HG03139 (cell line): ENCODE measurements at regions not wholly inside any gene's neighbourhood (a gene's known extent, or its start where the extent isn't known, plus 50 kb on each side); places are given as distances from the start of the nearest gene placed in this dataset.

Source experiments
- ATAC-seq: cut with Tn5 transposase; IDR thresholded peaks from one replicate; pipeline ENCODE4 v1.9.1; 2021; ENCODE audit not compliant: unreplicated experiment

GRCh38 chr5:109944461-109944860, 254.7 kb downstream of the MAN2A1 start:
- no peak for ATAC-seq

- peak; percentile 54 for ATAC-seq
These were observed 255.5 kb downstream of the MAN2A1 start for GRCh38 chr5:109945097-109945678.

GRCh38 chr5:109945723-109946480, 256.2 kb downstream of the MAN2A1 start:
- no peak for ATAC-seq

GRCh38 chr5:109946610-109947009, 256.9 kb downstream of the MAN2A1 start:
- ATAC-seq, result no peak

- no peak for ATAC-seq
These were observed 257.9 kb downstream of the MAN2A1 start for GRCh38 chr5:109947667-109948066.

- ATAC-seq, result no peak
These were observed 260.9 kb downstream of the MAN2A1 start for GRCh38 chr5:109950634-109951033.

GRCh38 chr5:109951348-109951747, 261.6 kb downstream of the MAN2A1 start:
- ATAC-seq, result no peak

- ATAC-seq, result no peak
These were observed 262.0 kb downstream of the MAN2A1 start for GRCh38 chr5:109951758-109952157.

- no peak for ATAC-seq
These were observed 264.0 kb downstream of the MAN2A1 start for GRCh38 chr5:109953761-109954160.

GRCh38 chr5:109956884-109957283, 267.2 kb downstream of the MAN2A1 start:
- ATAC-seq, result no peak

GRCh38 chr5:109958082-109958481, 268.4 kb downstream of the MAN2A1 start:
- no peak for ATAC-seq

- ATAC-seq, result no peak
These were observed 269.9 kb downstream of the MAN2A1 start for GRCh38 chr5:109959652-109960051.

GRCh38 chr5:109961751-109962150, 272.0 kb downstream of the MAN2A1 start:
- ATAC-seq, result no peak

- no peak for ATAC-seq
These were observed 273.3 kb downstream of the MAN2A1 start for GRCh38 chr5:109962882-109963603.

GRCh38 chr5:109964136-109964535, 274.4 kb downstream of the MAN2A1 start:
- no peak for ATAC-seq

GRCh38 chr5:109965634-109966033, 275.9 kb downstream of the MAN2A1 start:
- no peak for ATAC-seq

GRCh38 chr5:109971968-109972367, 282.2 kb downstream of the MAN2A1 start:
- ATAC-seq, result no peak

- ATAC-seq, result no peak
These were observed 292.3 kb downstream of the MAN2A1 start for GRCh38 chr5:109981979-109982378.

- ATAC-seq, result no peak
These were observed 293.3 kb downstream of the MAN2A1 start for GRCh38 chr5:109982966-109983534.

GRCh38 chr5:109986726-109987125, 297.0 kb downstream of the MAN2A1 start:
- no peak for ATAC-seq

- no peak for ATAC-seq
These were observed 297.6 kb downstream of the MAN2A1 start for GRCh38 chr5:109987355-109987754.

- no peak for ATAC-seq
These were observed 298.2 kb downstream of the MAN2A1 start for GRCh38 chr5:109987970-109988369.
